OCI-LY7 (cell line): ENCODE measurements at regions not wholly inside any gene's neighbourhood (a gene's known extent, or its start where the extent isn't known, plus 50 kb on each side); places are given as distances from the start of the nearest gene placed in this dataset.

Experiments
- BruUV-seq: library from RNA; stranded (reverse); fragments of 400-500 nt; replicated peaks from 2 replicates; lab custom pipeline; 2021; lab: Mats Ljungman, UMichigan
- CTCF ChIA-PET: fragments of 300-600 bp; sonication (Branson Sonifier 250); formaldehyde crosslinking; loops from one replicate; lab custom pipeline; 2022; ENCODE audit warnings: antibody characterized with exemption; ENCODE audit not compliant: unreplicated experiment; lab: Charles Lee
- POLR2A ChIA-PET: fragments of 300-600 bp; sonication (Branson Sonifier 250); formaldehyde crosslinking; loops from one replicate; lab custom pipeline; 2022; ENCODE audit warnings: antibody characterized with exemption; lab: Charles Lee
- DNase-seq: peaks from one replicate; pipeline ENCODE4 v3.0.0-alpha.2; 2015; ENCODE audit warnings: low spot score
- H2AFZ ChIP-seq: fragments of 200-600 bp; sonication (generic), shearing (Covaris generic); 2 replicates; pipeline ENCODE4 v1.6.1; 2014; ENCODE audit warnings: mild to moderate bottlenecking, antibody characterized with exemption, low read length, moderate library complexity
- H3K27ac ChIP-seq: fragments of 200-600 bp; sonication (generic); 2 replicates; pipeline ENCODE4 v1.5.1; 2014; ENCODE audit warnings: mixed run types, low read depth, mild to moderate bottlenecking, moderate library complexity, low read length, inconsistent platforms; ENCODE audit not compliant: poor library complexity, severe bottlenecking
- H3K36me3 ChIP-seq: fragments of 200-600 bp; sonication (generic); 2 replicates; pipeline ENCODE4 v1.6.1; 2014; ENCODE audit warnings: mild to moderate bottlenecking, antibody characterized with exemption, low read length, moderate library complexity, mixed read lengths; ENCODE audit not compliant: insufficient read depth
- H3K4me1 ChIP-seq: fragments of 200-600 bp; sonication (generic); 2 replicates; pipeline ENCODE4 v1.5.1; 2014; ENCODE audit warnings: mild to moderate bottlenecking, low read length; ENCODE audit not compliant: insufficient read depth, poor library complexity, severe bottlenecking
- H3K4me2 ChIP-seq: fragments of 200-600 bp; sonication (generic); 2 replicates; pipeline ENCODE4 v1.6.1; 2014; ENCODE audit warnings: mild to moderate bottlenecking, low read length
- H3K4me3 ChIP-seq: fragments of 200-600 bp; sonication (generic); 2 replicates; pipeline ENCODE4 v1.5.1; 2014; ENCODE audit warnings: mild to moderate bottlenecking, low read depth, low read length; ENCODE audit not compliant: poor library complexity, severe bottlenecking
- H3K79me2 ChIP-seq: fragments of 200-600 bp; sonication (generic); 2 replicates; pipeline ENCODE4 v1.6.1; 2016; ENCODE audit warnings: low read depth, mild to moderate bottlenecking, low read length, moderate library complexity, mixed read lengths; ENCODE audit not compliant: insufficient read depth
- H3K9me2 ChIP-seq: fragments of 200-600 bp; sonication (generic); 2 replicates; pipeline ENCODE4 v1.6.1; 2016; ENCODE audit warnings: mild to moderate bottlenecking, low read length, mixed read lengths; ENCODE audit not compliant: insufficient read depth
- H3K9me3 ChIP-seq: fragments of 200-600 bp; sonication (generic); 2 replicates; pipeline ENCODE4 v1.6.1; 2014; ENCODE audit warnings: mild to moderate bottlenecking, mixed run types, low read length, mixed read lengths
- H4K20me1 ChIP-seq: fragments of 200-600 bp; sonication (generic); 2 replicates; pipeline ENCODE4 v1.6.1; 2014; ENCODE audit warnings: mild to moderate bottlenecking, antibody characterized with exemption, low read length, moderate library complexity, mixed read lengths; ENCODE audit not compliant: insufficient read depth
- EZH2phosphoT487 ChIP-seq: fragments of 200-600 bp; sonication (generic); IDR thresholded peaks from 2 replicates; pipeline ENCODE4 v1.6.1; 2018; ENCODE audit warnings: low read depth, borderline replicate concordance, mild to moderate bottlenecking, mixed run types, antibody characterized with exemption, low read length, moderate library complexity, mixed read lengths
- intact Hi-C: fragments of 100-400 bp; cut with micrococcal nuclease; formaldehyde crosslinking; loops from one replicate; pipeline ENCODE4 v1.10.0; 2022; ENCODE audit not compliant: unreplicated experiment
- TF ChIP-seq, protein P1 (sequence below): fragments of 200-600 bp; sonication (generic); conservative IDR thresholded peaks from 2 replicates; pipeline ENCODE4 v1.5.1; 2014; ENCODE audit warnings: mild to moderate bottlenecking, antibody characterized with exemption, low read length, moderate library complexity, mixed read lengths

DNA sequence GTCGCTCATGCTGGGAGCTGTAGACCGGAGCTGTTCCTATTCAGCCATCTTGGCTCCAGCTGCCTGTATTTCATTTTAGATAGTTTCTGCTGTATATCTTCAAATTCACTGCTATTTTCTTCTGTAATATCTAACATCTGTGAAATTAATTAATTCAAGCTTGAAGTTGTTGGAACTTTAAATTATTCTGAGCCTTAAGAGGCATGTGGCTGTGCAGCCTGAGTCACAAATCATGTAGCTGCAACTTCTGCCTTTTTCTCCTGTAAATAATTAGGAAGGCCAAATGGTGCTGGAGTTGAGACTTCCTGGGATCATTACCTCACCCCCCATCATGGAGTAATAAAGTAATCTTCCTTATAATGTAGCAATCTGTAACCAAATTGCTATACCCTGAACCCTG lies 183.3 kb upstream of the PCSK5 start:
- intact Hi-C loops = no loop called here
- no TSS peak for BruUV-seq
- CTCF ChIA-PET = no interaction called here

DNA sequence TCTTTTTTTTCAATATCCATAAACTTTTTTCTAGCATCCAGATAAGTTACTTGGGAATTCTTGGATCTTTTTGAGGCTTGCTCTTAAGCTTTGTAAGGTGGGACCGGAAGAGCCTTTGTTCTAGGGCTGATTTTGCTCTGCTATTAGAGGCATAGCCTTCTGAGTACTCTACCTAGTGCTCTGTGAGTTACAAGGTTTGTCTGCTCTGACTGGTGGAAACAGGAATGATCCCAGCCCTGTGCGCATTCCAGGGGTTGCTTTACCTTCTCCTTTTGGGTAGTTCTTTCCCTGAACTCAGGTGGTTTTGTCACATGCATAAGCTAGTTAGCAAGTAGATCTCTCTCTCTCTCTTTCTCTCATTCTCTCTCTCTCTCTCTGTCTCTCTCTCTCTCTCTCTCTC lies 180.8 kb upstream of the PCSK5 start:
- TF ChIP-seq, protein P1, sequence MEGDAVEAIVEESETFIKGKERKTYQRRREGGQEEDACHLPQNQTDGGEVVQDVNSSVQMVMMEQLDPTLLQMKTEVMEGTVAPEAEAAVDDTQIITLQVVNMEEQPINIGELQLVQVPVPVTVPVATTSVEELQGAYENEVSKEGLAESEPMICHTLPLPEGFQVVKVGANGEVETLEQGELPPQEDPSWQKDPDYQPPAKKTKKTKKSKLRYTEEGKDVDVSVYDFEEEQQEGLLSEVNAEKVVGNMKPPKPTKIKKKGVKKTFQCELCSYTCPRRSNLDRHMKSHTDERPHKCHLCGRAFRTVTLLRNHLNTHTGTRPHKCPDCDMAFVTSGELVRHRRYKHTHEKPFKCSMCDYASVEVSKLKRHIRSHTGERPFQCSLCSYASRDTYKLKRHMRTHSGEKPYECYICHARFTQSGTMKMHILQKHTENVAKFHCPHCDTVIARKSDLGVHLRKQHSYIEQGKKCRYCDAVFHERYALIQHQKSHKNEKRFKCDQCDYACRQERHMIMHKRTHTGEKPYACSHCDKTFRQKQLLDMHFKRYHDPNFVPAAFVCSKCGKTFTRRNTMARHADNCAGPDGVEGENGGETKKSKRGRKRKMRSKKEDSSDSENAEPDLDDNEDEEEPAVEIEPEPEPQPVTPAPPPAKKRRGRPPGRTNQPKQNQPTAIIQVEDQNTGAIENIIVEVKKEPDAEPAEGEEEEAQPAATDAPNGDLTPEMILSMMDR = no peak
- no peak for TF ChIP-seq EZH2phosphoT487
- Histone ChIP-seq H3K79me2 (no peaks in the 10 kb centered on the region), H3K36me3 (no peaks in the 10 kb centered on the region), H3K4me1 (no peaks in the 10 kb centered on the region), H2AFZ (no peak overlapping the region), H4K20me1 (no peaks in the 10 kb centered on the region), H3K4me3 (no peak overlapping the region), H3K4me2 (no peak overlapping the region), H3K27ac (no peak overlapping the region), H3K9me2 (no peaks in the 10 kb centered on the region), H3K9me3 (no peaks in the 10 kb centered on the region)
- DNase-seq = no peak
- ChIA-PET CTCF (no interaction called here), POLR2A (interaction anchor here (0.7 kb wide), 1 partner anchor 21 kb away, joined by 4 read pairs; no protein-coding TSS in a partner anchor)
- intact Hi-C loops = no loop called here
- BruUV-seq = no TSS peak

More for the DNA sequence above, 183.3 kb upstream of the PCSK5 start:
- Histone ChIP-seq H2AFZ (no peak overlapping the region), H3K79me2 (no peaks in the 10 kb centered on the region), H3K36me3 (no peaks in the 10 kb centered on the region), H3K27ac (no peak overlapping the region), H3K4me3 (no peak overlapping the region), H3K9me3 (no peaks in the 10 kb centered on the region), H3K9me2 (no peaks in the 10 kb centered on the region), H3K4me1 (no peaks in the 10 kb centered on the region), H4K20me1 (no peaks in the 10 kb centered on the region), H3K4me2 (no peak overlapping the region)
- TF ChIP-seq EZH2phosphoT487 = no peak
- TF ChIP-seq, protein P1 = no peak
- no peak for DNase-seq
- POLR2A ChIA-PET = no interaction called here

GRCh38 chr9:75712700-75713099 lies 177.8 kb upstream of the PCSK5 start:
- Histone ChIP-seq H3K4me2 (no peak overlapping the region), H3K36me3 (no peaks in the 10 kb centered on the region), H3K79me2 (no peaks in the 10 kb centered on the region), H3K4me1 (no peaks in the 10 kb centered on the region), H3K4me3 (no peak overlapping the region), H4K20me1 (no peaks in the 10 kb centered on the region), H3K9me2 (no peaks in the 10 kb centered on the region), H2AFZ (no peak overlapping the region), H3K27ac (no peak overlapping the region), H3K9me3 (no peaks in the 10 kb centered on the region)
- BruUV-seq = no TSS peak
- no peak for DNase-seq
- intact Hi-C loops = no loop called here
- TF ChIP-seq, protein P1 = no peak
- TF ChIP-seq EZH2phosphoT487 = no peak
- POLR2A ChIA-PET = no interaction called here
- CTCF ChIA-PET = no interaction called here
